ENCODE measurements at regions not wholly inside any gene's neighbourhood (a gene's known extent, or its start where the extent isn't known, plus 50 kb on each side); places are given as distances from the start of the nearest gene placed in this dataset.

- no peak for TF ChIP-seq CTCF (IDR thresholded peaks at IDR 0.05; ENCODE audit: insufficient read depth, missing control alignments)
- no peak for DNase-seq (ENCODE audit: insufficient read length, low spot score)
- FAIRE-seq = no peak
These were observed 221.1 kb downstream of the RDH14 start for GRCh38 chr2:18339326-18339725.

GRCh38 chr2:18336975-18337374 lies 223.5 kb downstream of the RDH14 start:
- TF ChIP-seq CTCF (IDR thresholded peaks at IDR 0.05; ENCODE audit: insufficient read depth, missing control alignments) = no peak
- FAIRE-seq = no peak
- no peak for DNase-seq (ENCODE audit: insufficient read length, low spot score)

GRCh38 chr2:18332477-18332876 lies 228.0 kb downstream of the RDH14 start:
- DNase-seq (ENCODE audit: insufficient read length, low spot score) = no peak
- FAIRE-seq = no peak
- no peak for TF ChIP-seq CTCF (IDR thresholded peaks at IDR 0.05; ENCODE audit: insufficient read depth, missing control alignments)

GRCh38 chr2:18325118-18325517 lies 235.3 kb downstream of the RDH14 start:
- TF ChIP-seq CTCF (IDR thresholded peaks at IDR 0.05; ENCODE audit: insufficient read depth, missing control alignments) = no peak
- no peak for FAIRE-seq
- no peak for DNase-seq (ENCODE audit: insufficient read length, low spot score)

- no peak for DNase-seq (ENCODE audit: insufficient read length, low spot score)
- no peak for FAIRE-seq
- no peak for TF ChIP-seq CTCF (IDR thresholded peaks at IDR 0.05; ENCODE audit: insufficient read depth, missing control alignments)
These were observed 240.5 kb downstream of the RDH14 start for GRCh38 chr2:18319987-18320386.

GRCh38 chr2:18317017-18317416 lies 243.4 kb downstream of the RDH14 start:
- DNase-seq (ENCODE audit: insufficient read length, low spot score) (no peak), FAIRE-seq (no peak)
- TF ChIP-seq CTCF (IDR thresholded peaks at IDR 0.05; ENCODE audit: insufficient read depth, missing control alignments) = no peak

GRCh38 chr2:18312818-18313217 lies 247.6 kb downstream of the RDH14 start:
- DNase-seq (ENCODE audit: insufficient read length, low spot score) (no peak), FAIRE-seq (no peak)
- TF ChIP-seq CTCF (IDR thresholded peaks at IDR 0.05; ENCODE audit: insufficient read depth, missing control alignments) = no peak

All from D721Med (cell line).